Mammary epithelial cell (primary cell): ENCODE measurements at regions not wholly inside any gene's neighbourhood (a gene's known extent, or its start where the extent isn't known, plus 50 kb on each side); places are given as distances from the start of the nearest gene placed in this dataset.

Experiments used
- EZH2 ChIP-seq: IDR thresholded peaks from 2 replicates; pipeline ENCODE4 v1.6.1; 2012; ENCODE audit warnings: low read length, inconsistent platforms, borderline replicate concordance
- TF ChIP-seq, protein P1 (sequence below), 2 donors: IDR thresholded peaks in 1 of 2; conservative IDR thresholded peaks in 1 of 2; 2 replicates each; pipeline ENCODE4 v1.5.1; 2011 to 2012; ENCODE audit warnings: inconsistent platforms in 2 of 2, low read length in 2 of 2, mild to moderate bottlenecking in 2 of 2, control low read depth in 1 of 2, low read depth in 1 of 2; ENCODE audit not compliant: insufficient read depth in 1 of 2; ENCODE audit errors: extremely low read depth in 1 of 2

DNA sequence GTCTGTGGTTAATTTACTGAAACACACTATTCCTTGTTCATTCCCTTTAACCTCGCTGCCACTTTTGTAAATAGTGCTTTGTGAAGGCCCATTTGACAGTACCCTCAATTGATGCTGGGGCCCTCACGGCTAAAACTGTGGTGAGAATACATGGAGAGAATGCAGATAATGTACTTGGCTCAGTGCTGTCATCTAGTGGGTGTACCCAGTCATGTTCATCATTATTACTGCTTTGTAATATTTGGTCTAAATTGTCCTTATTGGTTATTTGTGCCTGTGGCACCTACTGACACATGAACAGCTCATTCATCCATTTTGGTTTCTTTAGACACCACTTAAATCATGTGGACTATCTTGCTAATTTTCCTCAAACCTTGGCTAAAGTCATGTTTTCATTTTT, 543.6 kb downstream of the EDEM1 start:
- TF ChIP-seq, protein P1, sequence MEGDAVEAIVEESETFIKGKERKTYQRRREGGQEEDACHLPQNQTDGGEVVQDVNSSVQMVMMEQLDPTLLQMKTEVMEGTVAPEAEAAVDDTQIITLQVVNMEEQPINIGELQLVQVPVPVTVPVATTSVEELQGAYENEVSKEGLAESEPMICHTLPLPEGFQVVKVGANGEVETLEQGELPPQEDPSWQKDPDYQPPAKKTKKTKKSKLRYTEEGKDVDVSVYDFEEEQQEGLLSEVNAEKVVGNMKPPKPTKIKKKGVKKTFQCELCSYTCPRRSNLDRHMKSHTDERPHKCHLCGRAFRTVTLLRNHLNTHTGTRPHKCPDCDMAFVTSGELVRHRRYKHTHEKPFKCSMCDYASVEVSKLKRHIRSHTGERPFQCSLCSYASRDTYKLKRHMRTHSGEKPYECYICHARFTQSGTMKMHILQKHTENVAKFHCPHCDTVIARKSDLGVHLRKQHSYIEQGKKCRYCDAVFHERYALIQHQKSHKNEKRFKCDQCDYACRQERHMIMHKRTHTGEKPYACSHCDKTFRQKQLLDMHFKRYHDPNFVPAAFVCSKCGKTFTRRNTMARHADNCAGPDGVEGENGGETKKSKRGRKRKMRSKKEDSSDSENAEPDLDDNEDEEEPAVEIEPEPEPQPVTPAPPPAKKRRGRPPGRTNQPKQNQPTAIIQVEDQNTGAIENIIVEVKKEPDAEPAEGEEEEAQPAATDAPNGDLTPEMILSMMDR (conservative IDR thresholded peaks at IDR 0.05 in 1 of 2, IDR thresholded peaks at IDR 0.05 in 1 of 2; ENCODE audit: extremely low read depth in 1 of 2, insufficient read depth in 1 of 2, low read depth in 1 of 2, low read length in 2 of 2) = no peak
- TF ChIP-seq EZH2 = no peak
